HG03196 (cell line): ENCODE measurements at regions not wholly inside any gene's neighbourhood (a gene's known extent, or its start where the extent isn't known, plus 50 kb on each side); places are given as distances from the start of the nearest gene placed in this dataset.
"Not testable (repeated sequence)": the region's sequence is repeated elsewhere in the genome, so short reads cannot be mapped to it uniquely, and the experiment has no call there.

Experiments used
- ATAC-seq: cut with Tn5 transposase; IDR thresholded peaks from one replicate; pipeline ENCODE4 v1.9.1; 2021; ENCODE audit not compliant: unreplicated experiment

DNA sequence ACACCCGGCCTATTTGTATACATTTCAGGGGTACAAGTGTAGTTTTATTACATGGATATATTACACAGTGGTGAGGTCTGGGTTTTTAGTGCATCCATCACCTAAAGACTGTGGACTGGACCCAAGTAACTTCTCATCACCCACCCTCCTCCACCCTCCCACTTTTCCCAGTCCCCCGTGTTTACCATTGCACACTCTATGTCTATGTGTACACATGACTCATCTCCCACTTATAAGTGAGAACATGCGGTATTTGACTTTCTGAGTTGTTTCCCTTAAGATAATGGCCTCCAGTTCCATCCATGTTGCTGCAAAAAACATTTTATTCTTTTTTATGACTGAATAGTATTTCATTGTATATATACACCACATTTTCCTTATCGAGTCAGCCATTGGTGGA, 98.9 kb upstream of the WAC start:
- ATAC-seq: no peak

DNA sequence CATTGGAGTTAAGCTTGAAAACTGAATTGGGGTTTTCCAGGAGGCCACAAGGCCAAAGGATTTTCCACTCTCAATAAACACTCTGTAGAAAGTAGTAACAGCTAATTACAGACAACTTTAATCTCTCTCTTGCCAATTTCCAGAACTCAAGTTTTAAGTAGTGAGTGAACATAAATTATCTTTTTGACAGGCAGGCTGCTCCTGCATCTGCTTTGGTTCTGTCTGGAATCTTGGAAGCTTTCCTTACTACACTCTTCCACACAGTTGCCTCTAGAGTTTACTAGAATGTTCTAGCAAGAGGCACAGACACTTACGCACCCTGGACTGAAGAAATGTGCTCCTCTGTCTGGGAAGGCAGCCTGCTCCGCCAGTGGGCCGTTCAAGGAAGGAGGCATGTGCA, 90.5 kb upstream of the WAC start:
- no peak for ATAC-seq

DNA sequence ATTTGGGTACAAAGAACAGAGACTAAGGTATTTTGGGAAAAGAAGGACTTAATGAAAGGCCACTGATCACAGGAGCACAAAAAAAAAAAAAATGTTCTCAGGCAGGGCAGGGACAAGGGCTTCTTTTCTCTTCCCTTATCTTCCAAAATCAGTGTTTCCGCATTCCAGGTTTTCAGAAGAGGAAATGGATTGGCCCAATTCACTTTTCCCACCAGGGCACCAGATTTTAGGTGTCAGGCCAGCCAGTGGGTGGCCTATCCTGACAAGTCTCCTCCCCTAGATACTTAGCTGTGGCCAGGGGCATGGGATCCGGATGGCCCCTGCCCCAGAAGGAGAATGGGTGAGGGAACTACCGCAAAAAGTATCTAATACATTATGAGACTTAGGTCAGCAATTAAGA, 88.9 kb upstream of the WAC start:
- ATAC-seq: no peak

DNA sequence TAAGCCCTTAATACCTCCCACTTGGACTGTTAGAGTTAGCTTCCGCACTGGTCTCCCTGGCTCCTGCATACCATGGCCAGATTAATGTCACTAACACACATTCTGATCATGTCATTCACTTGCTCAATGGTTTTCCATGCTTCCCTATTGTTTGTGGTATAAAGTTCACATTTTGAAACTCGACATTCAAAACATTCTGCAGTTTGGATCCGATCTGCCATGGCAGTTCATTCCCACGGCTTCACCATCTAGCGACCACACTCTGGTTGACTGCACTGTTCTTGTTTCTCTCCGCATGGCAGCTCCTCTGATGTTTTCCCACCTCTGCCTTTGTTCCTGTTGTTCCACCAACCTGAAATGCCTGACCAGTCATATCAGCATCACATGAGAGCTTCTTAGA, 87.4 kb upstream of the WAC start:
- ATAC-seq: no peak

DNA sequence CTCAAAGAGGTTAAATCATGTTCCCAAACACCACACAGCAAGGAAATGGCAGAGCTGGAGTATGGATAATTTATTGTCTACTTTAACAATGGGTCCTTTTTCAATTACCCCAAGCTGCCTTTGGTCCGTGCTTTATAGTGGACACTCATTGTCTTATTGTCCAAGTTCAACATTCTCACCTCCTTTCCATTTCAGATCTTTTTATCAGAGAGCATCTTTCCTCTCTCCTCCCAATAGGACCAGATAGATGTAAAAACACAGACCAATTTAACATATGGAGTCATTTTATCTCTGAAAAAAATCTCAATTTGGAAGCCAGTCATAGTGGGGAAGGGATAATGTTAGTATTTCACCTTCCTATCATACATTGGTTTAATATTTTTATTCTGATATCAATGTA, 83.5 kb upstream of the WAC start:
- no peak for ATAC-seq

DNA sequence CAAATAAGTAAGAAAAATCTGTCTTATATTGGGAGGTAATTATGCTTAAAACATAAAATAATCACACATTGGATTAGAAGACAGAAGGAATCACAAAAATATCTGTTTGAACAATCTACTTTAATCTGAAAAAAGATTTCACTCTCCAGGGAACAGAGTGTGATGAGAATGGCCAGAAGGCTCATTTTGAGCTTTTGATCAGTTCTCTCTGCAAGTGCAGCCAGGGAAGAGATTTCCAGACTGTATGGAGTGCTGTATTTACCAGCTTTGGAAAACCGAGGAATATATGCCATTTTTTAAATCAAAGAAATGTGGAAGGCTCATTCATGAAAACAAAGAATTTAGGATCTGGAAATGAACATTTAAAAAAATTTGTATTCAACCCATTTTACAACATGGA, 83.0 kb upstream of the WAC start:
- ATAC-seq: no peak

DNA sequence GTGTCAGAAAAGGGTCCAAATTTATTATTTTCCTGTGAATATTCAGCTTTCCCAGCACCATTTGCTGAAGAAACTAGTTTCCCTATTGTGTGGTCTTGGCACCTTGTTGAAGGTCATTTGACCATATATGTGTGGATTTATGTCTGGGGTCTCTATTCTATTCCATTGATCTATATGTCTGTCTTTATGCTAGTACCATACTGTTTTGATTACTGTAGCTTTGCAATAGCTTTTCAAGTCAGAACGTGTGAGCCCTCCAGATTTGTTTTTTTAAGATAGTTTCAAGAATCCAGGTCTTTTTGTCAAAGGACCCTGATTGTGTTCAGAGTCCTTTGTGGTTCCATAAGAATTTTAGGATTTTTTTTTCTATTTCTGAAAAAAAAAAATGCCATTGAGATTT, 79.0 kb upstream of the WAC start:
- ATAC-seq: no peak

DNA sequence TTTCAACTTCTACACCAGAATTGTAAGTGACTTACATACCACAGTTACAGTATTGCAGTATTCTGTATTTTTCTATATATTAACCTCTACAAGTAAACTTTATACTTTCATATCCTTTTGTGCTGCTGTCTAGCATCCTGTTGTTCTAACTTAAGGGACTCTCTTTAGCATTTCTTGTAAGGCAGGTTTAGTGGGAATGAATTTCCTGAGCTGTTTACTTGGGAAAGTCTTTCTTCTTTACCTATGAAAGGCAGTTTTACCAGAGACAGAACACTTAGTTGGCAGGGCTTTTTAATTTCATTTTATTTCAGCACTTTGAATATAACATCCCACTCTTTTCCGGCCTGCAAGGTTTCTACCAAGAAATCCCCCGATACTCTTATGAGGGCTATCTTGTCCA, 75.8 kb upstream of the WAC start:
- no peak for ATAC-seq

DNA sequence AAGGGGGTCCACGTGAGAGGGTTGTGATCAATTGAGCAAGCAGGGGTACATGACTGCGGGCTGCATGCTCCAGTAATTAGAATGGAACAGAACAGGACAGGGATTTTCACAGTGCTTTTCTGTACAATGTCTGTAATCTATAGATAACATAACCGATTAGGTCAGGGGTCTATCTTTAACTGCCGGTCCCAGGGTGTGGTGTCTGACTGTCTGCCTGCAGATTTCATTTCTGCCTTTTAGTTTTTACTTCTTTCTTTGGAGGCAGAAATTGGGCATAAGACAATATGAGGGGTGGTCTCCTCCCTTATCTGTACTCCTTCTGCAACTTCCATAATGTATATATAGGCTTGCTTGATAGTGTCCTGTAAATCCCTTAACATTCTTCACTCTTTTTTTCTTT, 75.0 kb upstream of the WAC start:
- ATAC-seq: not testable (repeated sequence)

DNA sequence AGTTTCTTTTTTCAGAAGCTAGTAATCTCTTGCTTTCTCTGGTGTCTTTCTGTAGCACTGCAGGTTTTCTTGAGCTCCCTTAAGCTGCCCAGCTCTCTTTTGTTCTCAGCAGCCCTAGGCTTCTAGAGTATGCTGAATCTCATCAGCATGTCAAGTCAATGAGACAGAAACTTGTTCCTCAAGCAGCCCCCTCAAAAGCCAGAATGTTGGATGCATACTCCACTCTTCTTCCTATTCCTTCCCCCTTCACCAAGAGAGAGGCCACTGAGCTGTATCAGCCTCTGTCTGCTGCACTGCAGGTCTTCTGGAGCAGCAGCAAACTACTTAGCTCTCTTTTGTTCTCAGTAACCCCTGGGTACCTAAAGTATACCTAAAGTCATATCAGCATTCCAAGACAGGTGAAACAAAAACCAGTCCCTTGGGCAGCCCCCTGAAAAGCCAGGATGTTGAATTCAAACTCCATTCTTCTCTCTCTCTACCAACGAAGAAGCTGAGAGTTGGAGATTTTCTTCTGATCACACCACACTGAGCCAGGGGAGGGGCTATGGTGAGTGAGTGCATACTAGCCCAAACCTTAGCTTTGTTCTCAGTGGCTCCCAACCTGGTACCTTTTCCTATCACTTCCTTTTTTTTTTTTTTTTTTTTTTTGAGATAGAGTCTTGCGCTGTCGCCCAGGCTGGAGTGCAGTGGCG, 73.3 kb upstream of the WAC start:
- no peak for ATAC-seq

DNA sequence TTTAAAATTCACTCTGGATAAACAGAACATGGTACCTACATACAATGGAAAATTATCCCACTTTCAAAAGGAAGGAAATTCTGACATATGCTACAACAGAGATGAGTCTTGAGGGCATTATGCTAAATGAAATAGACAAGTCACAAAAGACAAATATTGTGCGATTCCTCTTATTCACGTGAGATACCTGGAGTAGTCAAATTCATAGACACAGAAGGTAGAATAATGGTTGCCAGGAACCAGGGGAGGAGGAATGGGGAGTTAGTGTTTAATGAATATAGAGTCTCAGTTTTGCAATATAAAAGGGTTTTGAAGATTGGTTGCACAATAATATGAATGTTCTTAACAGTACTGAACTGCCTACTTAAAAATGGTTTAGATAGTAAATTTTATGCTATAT, 69.8 kb upstream of the WAC start:
- ATAC-seq: no peak

DNA sequence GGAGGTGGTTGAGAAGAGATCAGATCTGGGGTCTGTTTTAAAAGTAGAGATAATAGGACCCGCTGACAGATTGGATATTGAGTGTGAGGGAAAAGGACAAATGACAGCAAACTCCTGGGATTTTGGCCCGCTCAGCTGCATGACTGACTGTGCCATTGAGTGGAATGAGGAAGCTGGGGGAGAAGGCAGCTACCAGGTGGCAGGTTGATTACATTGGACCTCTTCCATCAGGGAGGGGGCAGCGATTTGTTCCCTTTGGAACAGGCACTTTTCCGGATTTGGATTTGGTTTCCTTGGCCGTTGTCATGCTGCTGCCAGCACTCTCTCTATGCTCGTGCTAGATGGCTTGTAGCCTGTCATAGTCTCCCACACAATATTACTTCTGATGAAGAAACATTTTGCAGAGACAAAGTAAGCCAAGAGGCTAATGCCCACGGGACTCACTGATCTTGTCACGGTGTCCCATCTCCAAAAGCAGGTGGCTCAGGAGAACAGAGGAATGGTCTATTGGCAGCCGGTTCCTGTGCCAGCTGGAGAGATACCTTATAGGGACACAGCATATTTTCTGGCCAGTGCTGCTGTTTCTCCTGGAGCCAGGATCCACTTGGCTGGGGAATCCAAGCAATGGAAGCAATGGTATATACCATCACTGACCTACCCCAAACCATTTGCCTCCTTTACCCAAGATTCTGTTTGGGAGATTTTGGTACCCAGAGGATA, 69.1 kb upstream of the WAC start:
- no peak for ATAC-seq

DNA sequence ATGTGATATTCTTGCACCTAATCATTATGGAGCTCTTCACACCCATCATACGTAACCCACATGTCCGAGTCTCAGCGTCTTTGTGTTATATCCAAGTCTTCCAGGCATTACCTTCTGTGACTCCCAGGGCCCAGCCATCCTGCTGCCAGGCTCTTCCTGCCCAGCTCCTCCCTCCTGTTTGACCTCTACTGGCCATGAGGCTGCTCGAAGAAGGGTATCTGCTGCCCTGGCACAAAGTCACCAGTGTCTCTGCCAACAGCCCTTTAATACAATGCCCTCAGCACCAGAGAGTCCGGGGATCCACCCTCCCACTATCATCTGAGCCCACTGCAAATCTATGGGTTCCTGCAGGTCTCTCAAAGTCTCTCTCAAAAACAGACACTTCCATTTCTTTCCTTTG, 65.3 kb upstream of the WAC start:
- ATAC-seq: no peak

DNA sequence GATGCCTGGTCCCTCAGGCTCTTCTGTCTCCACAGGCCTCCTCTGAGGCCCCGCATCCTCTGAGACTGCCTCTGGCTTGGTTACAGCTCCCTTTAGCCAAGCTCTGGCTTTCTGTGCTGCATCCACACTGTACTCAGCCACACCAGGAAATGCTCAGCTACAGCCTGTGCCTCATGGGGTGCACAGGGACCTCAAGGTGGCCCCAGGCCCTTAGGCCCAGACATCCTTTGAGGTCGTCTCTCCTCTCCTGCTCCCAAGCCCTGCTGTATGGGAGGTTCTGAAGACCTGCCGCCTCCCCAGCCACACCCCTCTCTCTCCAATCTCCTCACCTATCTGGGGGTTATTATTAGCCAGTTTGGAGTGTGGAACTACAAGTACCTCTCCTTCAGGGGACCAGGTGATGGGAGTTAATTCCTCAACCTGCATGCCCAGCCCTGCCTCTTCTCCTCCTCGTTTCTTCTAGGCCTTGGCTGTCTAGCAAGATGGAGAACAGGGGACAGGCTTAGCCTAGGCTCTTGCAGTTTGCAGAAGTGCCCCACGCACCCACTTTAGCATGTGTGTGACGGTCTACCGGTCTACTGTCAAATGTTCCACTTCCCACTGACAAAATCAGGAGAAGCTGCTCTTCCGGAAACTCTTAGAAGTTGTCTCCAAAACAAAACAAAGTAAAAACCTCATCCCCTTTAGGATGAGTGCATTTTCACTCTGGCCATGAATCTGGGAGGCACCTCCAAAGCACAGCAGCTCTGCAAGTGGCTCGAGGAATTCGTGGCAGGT, 64.0 kb upstream of the WAC start:
- ATAC-seq: no peak

DNA sequence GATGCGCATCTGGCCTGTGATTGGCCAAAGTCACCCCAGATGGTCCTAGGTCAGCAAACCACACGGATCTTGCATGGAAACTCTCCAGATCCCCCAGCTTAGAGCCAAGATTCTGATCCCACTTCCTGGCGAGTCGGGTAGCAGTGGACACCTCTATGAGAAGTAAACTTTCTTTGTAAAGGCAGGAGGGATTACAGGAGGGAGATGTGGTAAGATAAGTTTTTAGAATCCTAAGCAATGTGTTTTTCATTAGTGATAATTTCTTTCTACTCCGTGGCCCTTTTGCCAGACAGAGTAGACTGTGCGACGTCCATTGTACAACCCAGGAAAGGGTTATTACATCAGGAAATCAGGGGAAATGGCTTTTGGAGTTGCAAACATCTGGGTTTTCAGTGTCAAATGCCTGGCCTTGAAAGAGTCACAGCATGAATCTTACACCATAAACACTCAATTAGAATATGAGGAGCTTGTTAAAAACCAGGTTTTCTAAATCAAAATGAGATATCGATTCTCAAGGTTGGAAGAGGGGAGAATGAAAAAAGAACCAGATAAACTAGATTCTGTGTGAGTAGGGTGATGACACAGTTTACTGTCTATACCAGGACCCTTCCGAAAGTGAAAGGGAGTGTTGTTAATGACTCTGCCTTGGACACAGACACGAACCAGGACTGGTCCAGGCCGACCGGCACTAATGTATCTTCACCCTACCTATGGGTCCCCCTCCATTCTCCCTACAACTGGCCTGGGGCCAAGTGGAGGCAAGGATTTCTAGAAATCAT, 61.9 kb upstream of the WAC start:
- no peak for ATAC-seq

DNA sequence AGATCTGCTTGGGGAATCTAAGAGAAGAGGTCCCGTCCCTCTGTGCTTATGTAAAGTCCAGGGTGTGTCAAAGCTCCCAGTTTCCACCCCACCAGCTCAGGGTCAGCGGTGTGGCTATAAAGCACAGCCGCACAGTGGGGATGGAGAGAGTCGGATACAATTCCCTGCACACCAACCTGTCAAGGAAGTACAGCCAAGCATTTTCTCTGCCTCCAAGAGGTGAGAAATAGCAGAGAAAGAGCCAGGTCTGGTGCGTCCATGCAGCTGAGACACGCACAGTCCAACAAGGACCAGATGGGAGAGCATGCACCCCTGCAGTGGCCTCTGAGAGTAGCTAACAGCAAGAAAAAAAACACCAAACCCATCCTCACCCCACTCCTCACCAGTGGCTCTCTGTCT, 61.3 kb upstream of the WAC start:
- ATAC-seq: no peak

DNA sequence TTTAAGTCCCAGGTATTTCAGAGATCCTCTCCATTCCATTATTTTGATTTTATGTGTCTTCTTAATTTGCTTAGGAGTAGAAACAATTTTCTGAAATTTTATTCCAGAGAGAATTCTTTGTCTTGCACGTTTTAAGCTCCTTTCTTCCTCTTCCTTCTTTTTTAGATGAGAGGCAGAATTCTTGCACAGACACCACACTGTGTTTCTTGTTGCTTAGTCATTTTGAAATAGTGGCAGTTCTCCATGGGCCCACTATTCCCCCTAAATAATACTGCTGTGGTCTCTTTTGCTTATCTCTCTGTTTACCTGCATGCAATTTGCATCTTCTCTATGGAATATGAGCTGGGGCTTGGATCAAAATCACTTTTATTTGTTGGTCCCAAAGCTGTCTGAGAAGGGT, 54.3 kb upstream of the WAC start:
- no peak for ATAC-seq

DNA sequence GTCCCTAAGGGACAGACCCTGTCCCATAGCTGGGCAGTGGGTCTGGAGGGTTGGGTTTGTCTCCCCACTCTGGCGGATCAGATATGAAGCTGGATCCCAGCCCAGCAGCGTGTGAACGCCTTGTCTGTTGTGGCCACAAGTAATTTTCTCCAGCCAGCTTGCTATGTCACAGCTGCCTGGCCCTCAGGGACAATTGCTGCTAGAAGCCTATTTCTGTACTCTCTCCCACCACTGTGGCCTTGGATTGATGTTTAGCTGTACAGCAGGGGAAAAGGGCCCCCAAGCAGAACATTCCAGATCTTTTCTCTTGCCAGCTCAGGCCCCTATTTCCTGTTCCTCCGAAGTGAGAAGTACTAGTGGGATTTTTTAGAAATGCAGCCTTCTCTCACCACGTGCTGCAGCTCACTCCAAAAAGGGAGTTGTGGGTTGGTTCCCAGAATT, 53.5 kb upstream of the WAC start:
- ATAC-seq: no peak

DNA sequence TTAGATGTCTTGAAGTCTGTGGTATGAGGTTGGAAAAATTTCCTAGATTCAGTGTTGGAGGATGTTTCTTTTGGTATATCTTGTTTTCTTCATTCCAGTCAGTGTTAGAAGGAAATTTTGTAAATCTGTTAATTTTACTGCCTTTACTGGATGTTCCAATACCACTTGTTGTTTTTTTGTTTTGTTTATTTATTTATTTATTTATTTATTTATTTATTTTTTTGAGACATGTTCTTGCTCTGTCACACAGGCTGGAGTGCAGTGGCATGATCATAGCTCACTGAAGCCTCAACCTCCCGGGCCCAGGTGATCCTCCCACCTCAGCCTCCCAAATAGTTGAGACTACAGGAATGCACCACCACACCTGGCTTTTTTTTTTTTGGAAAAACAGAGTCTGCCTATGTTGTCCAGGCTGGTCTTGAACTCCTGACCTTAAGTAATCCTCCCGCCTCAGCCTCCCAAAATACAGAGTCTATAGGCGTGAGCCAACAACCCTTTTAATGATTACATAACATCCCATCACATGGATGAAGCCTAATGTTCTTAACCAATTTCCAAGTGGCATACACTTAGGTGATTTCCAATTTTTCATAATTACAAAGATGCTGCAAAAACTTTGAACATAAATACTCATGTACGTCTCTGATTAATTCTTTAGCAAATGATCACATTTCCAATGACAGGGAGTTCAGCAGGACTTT, 52.8 kb upstream of the WAC start:
- no peak for ATAC-seq

DNA sequence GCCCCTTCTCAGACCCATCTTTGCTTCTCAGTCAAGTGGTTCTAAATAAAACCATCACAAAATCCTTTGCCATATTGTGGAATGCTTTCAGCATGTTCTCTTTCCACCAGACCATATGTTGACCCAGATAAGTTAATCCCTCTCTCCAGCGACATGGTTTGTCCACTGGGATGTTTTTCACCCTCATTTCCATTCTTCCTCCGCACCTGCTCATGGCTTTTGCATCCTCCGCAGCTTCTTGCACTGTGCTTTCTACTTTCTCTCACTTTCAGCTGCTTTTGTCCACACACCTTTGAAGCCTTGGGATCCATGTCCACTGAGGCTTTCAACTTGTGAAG, 52.3 kb upstream of the WAC start:
- no peak for ATAC-seq

DNA sequence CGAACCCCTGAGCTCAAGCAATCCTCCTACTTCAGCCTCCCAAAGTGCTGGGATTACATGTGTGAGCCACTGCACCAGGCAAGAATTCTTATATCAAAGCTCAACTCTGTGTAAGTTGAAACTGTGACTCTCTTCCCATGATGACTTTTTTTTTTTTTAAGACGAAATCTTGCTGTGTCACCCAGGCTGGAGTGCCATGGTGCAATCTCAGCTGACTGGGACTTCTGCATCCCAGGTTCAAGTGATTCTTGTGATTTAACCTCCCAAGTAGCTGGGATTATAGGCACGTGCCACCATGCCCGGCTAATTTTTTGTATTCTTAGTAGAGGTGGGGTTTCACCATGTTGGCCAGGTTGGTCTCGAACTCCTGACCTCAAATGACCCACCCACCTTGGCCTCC, 51.6 kb upstream of the WAC start:
- not testable (repeated sequence) for ATAC-seq
